SK-N-SH (cell line): ENCODE measurements at regions not wholly inside any gene's neighbourhood (a gene's known extent, or its start where the extent isn't known, plus 50 kb on each side); places are given as distances from the start of the nearest gene placed in this dataset.

Source experiments
- CTCF ChIA-PET: fragments of 300-600, 350-600 bp; formaldehyde crosslinking; extraction: SDS; loops from one replicate; lab custom pipeline; 2021; lab: Yijun Ruan, JAX
- POLR2A ChIA-PET: fragments of 350-600 bp; sonication (Branson Sonifier 250); formaldehyde crosslinking; extraction: SDS; loops from one replicate; lab custom pipeline; 2020; ENCODE audit warnings: antibody characterized with exemption, inconsistent platforms; lab: Yijun Ruan, JAX
- DNase-seq: peaks from one replicate; pipeline ENCODE4 v3.0.0; 2012
- H2AFZ ChIP-seq: fragments of 200-600 bp; sonication (generic); 2 replicates; pipeline ENCODE4 v1.8.1; 2016; ENCODE audit warnings: antibody characterized with exemption, mild to moderate bottlenecking, low read depth
- H3F3A ChIP-seq: fragments of 200-600 bp; sonication (generic); replicated peaks from 2 replicates; pipeline ENCODE3; 2016; ENCODE audit warnings: antibody characterized with exemption, mild to moderate bottlenecking; ENCODE audit not compliant: insufficient read depth
- H3K27ac ChIP-seq, 2 experiments: fragments of 200-500 bp in 1 of 2; fragments of 200-600 bp in 1 of 2; sonication (Bioruptor generic) in 1 of 2; sonication (generic), shearing (Covaris generic) in 1 of 2; 2 replicates each; pipeline versions ENCODE4 v1.5.1 to v1.6.1; 2014 to 2016; ENCODE audit warnings: low read depth in 2 of 2, inconsistent platforms in 1 of 2, low read length in 1 of 2, mild to moderate bottlenecking in 1 of 2, mixed read lengths in 1 of 2
- H3K27me3 ChIP-seq: fragments of 200-600 bp; sonication (generic), shearing (Covaris generic); 2 replicates; pipeline ENCODE4 v1.6.1; 2016; ENCODE audit warnings: mixed run types; ENCODE audit not compliant: insufficient read depth
- H3K36me3 ChIP-seq, 2 experiments: fragments of 200-500 bp in 1 of 2; fragments of 200-600 bp in 1 of 2; sonication (Bioruptor generic) in 1 of 2; sonication (generic) in 1 of 2; replicated peaks in 1 of 2; 2 replicates each; pipeline versions ENCODE3 to v1.5.1; 2014 to 2016; ENCODE audit warnings: low read length in 1 of 2, mild to moderate bottlenecking in 1 of 2; ENCODE audit not compliant: insufficient read depth in 2 of 2, control insufficient read depth in 1 of 2
- H3K4me1 ChIP-seq, 2 experiments: fragments of 200-500 bp in 1 of 2; fragments of 200-600 bp in 1 of 2; sonication (Bioruptor generic) in 1 of 2; sonication (generic), shearing (Covaris generic) in 1 of 2; 2 replicates each; pipeline versions ENCODE4 v1.5.1 to v1.6.1; 2014 to 2016; ENCODE audit warnings: low read depth in 1 of 2, low read length in 1 of 2, mixed run types in 1 of 2; ENCODE audit not compliant: insufficient read depth in 2 of 2, control insufficient read depth in 1 of 2
- H3K4me2 ChIP-seq: fragments of 200-600 bp; sonication (generic), shearing (Covaris generic); 2 replicates; pipeline ENCODE4 v1.6.1; 2017; ENCODE audit warnings: mixed run types
- H3K4me3 ChIP-seq, 2 experiments: fragments of 200-500 bp in 1 of 2; fragments of 200-600 bp in 1 of 2; sonication (Bioruptor generic) in 1 of 2; sonication (generic), shearing (Covaris generic) in 1 of 2; 2 replicates each; pipeline versions ENCODE4 v1.5.1 to v1.8.1; 2014 to 2016; ENCODE audit warnings: low read depth in 2 of 2, inconsistent platforms in 1 of 2, low read length in 1 of 2, mild to moderate bottlenecking in 1 of 2, mixed read lengths in 1 of 2, moderate library complexity in 1 of 2
- H3K79me2 ChIP-seq: fragments of 200-600 bp; sonication (generic); 2 replicates; pipeline ENCODE4 v1.8.1; 2017; ENCODE audit warnings: mild to moderate bottlenecking; ENCODE audit not compliant: insufficient read depth
- H3K9ac ChIP-seq: fragments of 200-600 bp; sonication (generic); 2 replicates; pipeline ENCODE4 v1.6.1; 2017; ENCODE audit warnings: mixed run types
- H3K9me2 ChIP-seq: fragments of 200-600 bp; sonication (generic); 2 replicates; pipeline ENCODE4 v1.6.1; 2017; ENCODE audit warnings: mixed run types
- H3K9me3 ChIP-seq: fragments of 200-600 bp; sonication (generic); 2 replicates; pipeline ENCODE4 v1.6.1; 2017; ENCODE audit warnings: mixed run types, mild to moderate bottlenecking, moderate library complexity
- H4K20me1 ChIP-seq: fragments of 200-600 bp; sonication (generic); 2 replicates; pipeline ENCODE4 v1.6.1; 2017; ENCODE audit warnings: mild to moderate bottlenecking, mixed run types; ENCODE audit not compliant: insufficient read depth
- CHD2 ChIP-seq: fragments of 150-350 bp; IDR thresholded peaks from 2 replicates; pipeline ENCODE4 v1.6.1; 2018; ENCODE audit warnings: low read length; ENCODE audit not compliant: partially characterized antibody
- FOSL2 ChIP-seq: IDR thresholded peaks from 2 replicates; pipeline ENCODE4 v1.4.0; 2012; ENCODE audit warnings: low read depth, mild to moderate bottlenecking, moderate library complexity, borderline replicate concordance
- GABPA ChIP-seq: IDR thresholded peaks from 2 replicates; pipeline ENCODE4 v1.4.0; 2012; ENCODE audit warnings: low read depth, mild to moderate bottlenecking
- GATA2 ChIP-seq: sonication (generic); formaldehyde crosslinking; IDR thresholded peaks from 2 replicates; pipeline ENCODE4 v1.5.0; 2020; ENCODE audit warnings: mild to moderate bottlenecking, missing genetic modification reagents
- MAX ChIP-seq: IDR thresholded peaks from 2 replicates; pipeline ENCODE4 v1.4.0; 2012; ENCODE audit warnings: low read depth
- MEF2A ChIP-seq: IDR thresholded peaks from 2 replicates; pipeline ENCODE4 v1.4.0; 2012; ENCODE audit warnings: low read depth, borderline replicate concordance
- MXI1 ChIP-seq: IDR thresholded peaks from 2 replicates; pipeline ENCODE4 v1.6.1; 2012; ENCODE audit warnings: mild to moderate bottlenecking, low read depth, low read length, improper control_type of control experiment
- NFIC ChIP-seq: IDR thresholded peaks from 2 replicates; pipeline ENCODE4 v1.4.0; 2012; ENCODE audit warnings: borderline replicate concordance
- NRF1 ChIP-seq: IDR thresholded peaks from 2 replicates; pipeline ENCODE4 v1.6.1; 2012; ENCODE audit warnings: low read depth, mild to moderate bottlenecking, low read length
- RCOR1 ChIP-seq: fragments of 150-350 bp; IDR thresholded peaks from 2 replicates; pipeline ENCODE4 v1.6.1; 2017; ENCODE audit warnings: antibody characterized with exemption, low read length
- RFX5 ChIP-seq: IDR thresholded peaks from 2 replicates; pipeline ENCODE4 v1.6.1; 2012; ENCODE audit warnings: mild to moderate bottlenecking, improper control_type of control experiment, low read length
- RXRA ChIP-seq: IDR thresholded peaks from 2 replicates; pipeline ENCODE4 v1.4.0; 2012; ENCODE audit warnings: low read depth, mild to moderate bottlenecking, borderline replicate concordance
- TCF12 ChIP-seq: IDR thresholded peaks from 2 replicates; pipeline ENCODE4 v1.4.0; 2012
- TEAD4 ChIP-seq: IDR thresholded peaks from 2 replicates; pipeline ENCODE4 v1.4.0; 2012; ENCODE audit warnings: mild to moderate bottlenecking, borderline replicate concordance; ENCODE audit not compliant: insufficient read depth
- USF1 ChIP-seq: IDR thresholded peaks from 2 replicates; pipeline ENCODE4 v1.4.0; 2012; ENCODE audit warnings: low read depth, borderline replicate concordance
- USF2 ChIP-seq: fragments of 150-350 bp; IDR thresholded peaks from 2 replicates; pipeline ENCODE4 v1.6.1; 2017; ENCODE audit warnings: antibody characterized with exemption, low read length, low read depth, borderline replicate concordance
- WGBS: methylation state at CpG from one replicate; pipeline ENCODE4 v1.1.6; 2017; ENCODE audit warnings: low lambda C conversion rate; 5-methylcytosine and 5-hydroxymethylcytosine counted together

GRCh38 chr6:1544000-1544399 is 65.7 kb upstream of the FOXC1 start:
- H3K4me1 ChIP-seq, result no peaks in the 10 kb centered on the region
- DNase-seq, result no peak
- no peak overlapping the region for H3K4me3 ChIP-seq
- H3K27me3 ChIP-seq, result peaks cover 16% of the 10 kb centered on the region; the same call in 1 of the 2 replicates
- H3K9me2 ChIP-seq, result no peaks in the 10 kb centered on the region
- no peaks in the 10 kb centered on the region for H3K36me3 ChIP-seq
- H3K27ac ChIP-seq, result no peak overlapping the region
- ChIA-PET CTCF (no interaction called here), POLR2A (no interaction called here)
- no peaks in the 10 kb centered on the region for H3F3A ChIP-seq
- TF ChIP-seq FOSL2 (no peak), MAX (no peak), NRF1 (no peak), RFX5 (no peak), GABPA (no peak)
- 8% methylated on average over 3 of the region's 3 CpGs for WGBS
- H4K20me1 ChIP-seq, result no peaks in the 10 kb centered on the region
- H3K4me2 ChIP-seq, result no peak overlapping the region
- H3K9me3 ChIP-seq, result no peaks in the 10 kb centered on the region
- H2AFZ ChIP-seq, result no peak overlapping the region
- H3K79me2 ChIP-seq, result no peaks in the 10 kb centered on the region
- no peak overlapping the region for H3K9ac ChIP-seq

GRCh38 chr6:1544603-1545002 is 65.1 kb upstream of the FOXC1 start:
- WGBS, result 8% methylated on average over 1 of the region's 2 CpGs
- Histone ChIP-seq H3K4me2 (no peak overlapping the region), H3K27me3 (peaks cover 20% of the 10 kb centered on the region; the same call in 1 of the 2 replicates), H3K9ac (no peak overlapping the region), H3K79me2 (no peaks in the 10 kb centered on the region), H3K9me3 (no peaks in the 10 kb centered on the region), H3K36me3 (no peaks in the 10 kb centered on the region), H3K4me3 (no peak overlapping the region), H4K20me1 (no peaks in the 10 kb centered on the region), H3K27ac (no peak overlapping the region), H2AFZ (no peak overlapping the region), H3K9me2 (no peaks in the 10 kb centered on the region), H3K4me1 (no peaks in the 10 kb centered on the region), H3F3A (no peaks in the 10 kb centered on the region)
- TF ChIP-seq TCF12 (no peak), USF2 (no peak), MAX (no peak), GATA2 (no peak), MXI1 (no peak), USF1 (no peak), NFIC (no peak), MEF2A (no peak), TEAD4 (no peak), RXRA (no peak), FOSL2 (no peak), NRF1 (no peak), RCOR1 (no peak), CHD2 (no peak)
- ChIA-PET CTCF (interaction anchor here (1.1 kb wide), 1 partner anchor 51 kb away, joined by 3 read pairs; no protein-coding TSS in a partner anchor), POLR2A (no interaction called here)
- no peak for DNase-seq
